ENCODE measurements at regions not wholly inside any gene's neighbourhood (a gene's known extent, or its start where the extent isn't known, plus 50 kb on each side); places are given as distances from the start of the nearest gene placed in this dataset.

DNA sequence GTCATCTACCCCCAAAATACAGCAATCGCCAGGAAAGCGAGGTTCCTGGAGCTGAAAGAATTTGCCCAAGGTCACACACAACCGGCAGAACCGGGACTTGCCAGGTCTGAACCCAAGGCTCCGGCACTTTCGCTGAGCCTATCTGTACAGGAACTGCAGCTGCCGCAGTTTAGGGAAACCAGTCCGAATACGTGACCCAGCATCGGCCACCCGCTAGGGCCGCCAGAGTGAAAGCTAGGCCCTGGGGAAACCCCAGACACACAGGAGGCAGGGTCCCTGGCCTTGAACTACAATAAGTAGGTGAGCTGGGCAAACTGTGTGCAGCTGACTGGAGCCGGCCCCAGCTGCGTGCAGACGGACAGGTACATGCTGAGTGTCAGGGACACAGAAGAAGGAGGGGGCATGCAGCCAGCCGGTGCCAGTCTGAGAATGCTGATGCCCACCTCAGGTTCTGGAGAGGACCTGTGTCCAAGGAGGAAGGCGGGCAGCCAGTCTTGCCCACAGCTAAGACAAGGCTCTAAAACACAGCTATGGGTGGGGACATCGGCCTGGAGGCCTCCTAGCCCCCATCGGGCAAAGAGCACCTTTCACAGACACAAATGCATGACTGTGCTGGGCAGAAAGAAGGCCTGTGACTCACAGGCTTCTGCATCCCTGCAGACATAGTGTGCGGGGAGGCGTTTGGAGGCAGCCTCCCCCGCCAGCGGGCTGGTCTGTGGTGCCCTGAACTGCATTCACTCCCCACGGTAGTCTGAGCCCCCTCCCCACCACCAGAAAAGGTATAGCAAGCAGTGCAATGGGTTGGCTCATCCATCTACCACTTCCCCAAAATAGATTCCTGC is 107.4 kb upstream of the ID2 start:
- DNase-seq, result no peak

DNA sequence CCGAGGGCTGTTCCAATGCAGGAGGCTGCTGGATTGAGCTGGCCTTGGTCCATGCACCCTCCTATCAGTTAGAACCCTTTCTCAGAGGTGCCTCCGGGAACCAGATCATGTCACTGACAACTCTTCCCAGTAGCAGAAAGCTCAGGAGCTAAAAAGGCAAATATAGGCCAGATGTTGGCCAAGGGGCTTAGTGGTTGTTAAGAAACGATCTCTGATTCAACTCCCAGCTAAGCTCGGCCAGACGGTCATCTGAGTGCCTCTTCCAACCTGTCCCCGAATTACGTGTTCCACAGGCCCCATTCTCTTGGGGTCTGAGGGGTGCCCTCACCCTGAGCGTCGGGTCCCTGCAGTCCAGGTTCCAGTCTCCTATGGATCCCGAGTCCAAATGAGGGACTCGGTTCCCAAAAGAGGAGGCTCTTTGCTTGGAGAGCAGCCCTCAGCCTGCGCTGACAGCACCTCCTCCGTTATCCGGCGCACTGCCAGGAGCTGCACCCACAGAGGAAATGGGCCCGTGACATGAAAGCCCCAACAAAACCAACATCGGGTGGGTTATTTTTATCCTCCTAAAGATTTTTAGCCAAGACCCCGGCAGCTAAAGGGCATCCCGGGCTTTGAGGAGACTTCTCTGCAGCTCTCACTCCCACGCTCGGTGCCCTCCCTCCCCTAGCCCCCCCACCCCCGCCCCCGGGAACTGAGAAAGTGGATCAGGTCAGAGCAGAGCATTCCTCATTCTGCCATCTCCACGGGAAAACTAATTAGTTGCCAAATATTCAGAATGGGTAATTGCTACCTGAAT is 106.6 kb upstream of the ID2 start:
- DNase-seq, result no peak

DNA sequence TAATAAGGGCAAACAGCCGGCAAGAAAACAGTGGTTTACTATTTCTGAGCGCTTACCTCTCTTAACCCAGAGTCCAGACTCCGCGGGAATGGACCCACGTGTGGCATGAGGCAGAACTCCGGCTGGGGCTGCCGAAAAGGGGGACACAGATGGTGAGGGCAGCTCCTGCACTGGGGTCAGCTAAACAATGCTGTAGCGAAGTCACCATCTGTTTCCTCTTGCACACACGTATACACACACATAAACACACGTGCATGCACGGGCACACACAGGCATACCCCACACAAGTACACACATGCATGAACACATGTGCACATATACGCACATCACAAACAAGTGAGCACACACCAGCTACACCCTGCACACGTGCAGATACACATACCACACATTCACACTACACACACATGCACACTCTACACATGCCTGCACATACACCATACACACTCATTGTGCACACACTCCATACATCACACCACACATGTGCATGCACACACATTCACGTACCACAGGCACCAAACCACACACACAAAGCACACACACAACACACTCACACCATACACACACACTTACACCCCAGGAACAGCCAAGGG is 105.9 kb upstream of the ID2 start:
- no peak for DNase-seq

DNA sequence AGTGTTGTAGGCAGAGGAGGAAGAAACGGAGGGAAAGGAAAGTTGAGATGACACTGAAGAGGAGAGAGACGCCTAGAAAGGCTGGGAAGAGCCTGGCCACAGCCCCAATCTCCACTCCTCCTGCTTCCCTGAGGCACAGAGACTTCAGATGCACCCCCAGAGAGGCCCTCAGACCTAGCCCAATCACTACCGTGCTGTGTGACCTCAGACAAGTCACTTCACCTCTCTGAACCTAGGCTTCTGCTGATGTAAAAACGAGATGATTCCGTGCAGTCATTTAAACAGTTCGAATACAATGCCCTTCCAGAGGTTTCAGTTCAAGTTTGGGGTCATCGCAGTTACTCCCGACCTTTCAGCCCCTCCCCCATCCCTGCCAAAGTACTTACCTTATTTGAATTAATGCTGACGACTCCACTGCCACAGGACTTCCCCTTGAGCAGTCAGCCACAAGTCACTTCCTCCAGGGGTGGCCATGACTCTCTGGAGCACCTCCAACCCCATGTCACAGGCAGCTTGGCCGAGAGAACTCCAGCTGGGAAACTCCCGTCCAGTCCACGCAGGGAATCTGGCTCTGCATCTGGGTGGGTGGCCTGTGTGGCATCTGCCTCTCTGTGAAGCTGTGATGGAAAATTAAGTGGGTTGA is 105.2 kb upstream of the ID2 start:
- no peak for DNase-seq

DNA sequence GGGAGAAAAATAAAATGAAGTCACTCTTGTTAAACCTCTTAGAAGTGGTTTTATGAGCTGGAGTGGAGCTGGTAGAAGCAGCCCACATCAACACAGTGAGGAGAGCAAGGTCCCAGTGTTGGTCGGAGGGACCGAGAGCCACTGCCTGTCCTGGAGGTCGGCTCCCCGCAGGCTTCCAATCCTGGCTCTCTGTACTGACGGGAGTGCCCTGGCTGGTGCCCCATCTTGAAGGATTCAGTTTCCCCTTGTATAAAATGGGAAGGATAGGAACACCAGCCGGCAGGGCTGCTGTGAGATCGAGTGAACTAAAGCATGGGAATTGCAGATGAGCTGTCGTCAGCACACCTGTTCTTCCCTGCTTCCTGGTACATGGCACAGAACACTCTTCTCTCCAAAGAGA is 104.3 kb upstream of the ID2 start:
- no peak for DNase-seq

DNA sequence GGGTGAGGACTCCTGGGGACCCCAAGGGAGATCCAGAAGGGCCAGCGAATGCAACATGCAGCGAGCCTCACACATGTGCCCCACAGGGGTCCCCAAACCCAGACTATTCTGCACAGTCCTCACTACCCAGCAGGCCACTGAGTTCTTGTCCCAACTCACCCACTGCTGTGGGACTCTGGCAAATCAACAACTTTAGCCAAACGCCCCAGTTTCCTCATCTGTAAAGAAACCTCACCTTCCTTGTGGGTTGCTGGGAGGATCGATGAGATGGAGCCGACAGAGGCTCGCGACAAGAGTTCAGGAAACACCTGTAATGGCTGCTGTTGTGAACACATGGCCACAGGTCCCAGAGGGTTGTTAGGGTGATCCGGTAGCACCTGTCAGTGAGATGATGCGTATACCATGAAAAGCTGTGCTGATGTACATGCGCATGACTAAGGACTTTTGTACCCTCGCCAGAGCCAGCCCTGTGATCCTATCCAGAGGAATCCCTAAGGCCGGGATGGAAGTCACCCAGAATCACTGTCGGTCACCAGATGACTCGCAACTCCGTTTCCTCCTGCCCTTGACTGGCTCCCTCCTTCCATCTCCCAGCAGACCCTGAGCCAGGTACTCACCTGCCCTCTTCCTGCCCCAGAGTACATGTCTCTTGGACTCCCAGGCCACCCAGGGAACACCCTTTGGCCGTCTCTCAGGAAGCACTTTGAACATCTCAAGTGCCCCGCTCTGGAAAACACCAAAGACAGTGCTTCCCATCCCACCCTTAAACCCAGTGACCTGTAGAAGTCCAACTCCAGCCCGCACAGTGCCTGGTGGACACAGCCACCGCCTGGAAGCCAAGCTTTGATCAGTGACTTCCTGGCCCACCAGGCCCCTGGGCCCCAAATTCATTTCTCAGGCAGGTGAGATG is 103.3 kb upstream of the ID2 start:
- DNase-seq, result no peak

DNA sequence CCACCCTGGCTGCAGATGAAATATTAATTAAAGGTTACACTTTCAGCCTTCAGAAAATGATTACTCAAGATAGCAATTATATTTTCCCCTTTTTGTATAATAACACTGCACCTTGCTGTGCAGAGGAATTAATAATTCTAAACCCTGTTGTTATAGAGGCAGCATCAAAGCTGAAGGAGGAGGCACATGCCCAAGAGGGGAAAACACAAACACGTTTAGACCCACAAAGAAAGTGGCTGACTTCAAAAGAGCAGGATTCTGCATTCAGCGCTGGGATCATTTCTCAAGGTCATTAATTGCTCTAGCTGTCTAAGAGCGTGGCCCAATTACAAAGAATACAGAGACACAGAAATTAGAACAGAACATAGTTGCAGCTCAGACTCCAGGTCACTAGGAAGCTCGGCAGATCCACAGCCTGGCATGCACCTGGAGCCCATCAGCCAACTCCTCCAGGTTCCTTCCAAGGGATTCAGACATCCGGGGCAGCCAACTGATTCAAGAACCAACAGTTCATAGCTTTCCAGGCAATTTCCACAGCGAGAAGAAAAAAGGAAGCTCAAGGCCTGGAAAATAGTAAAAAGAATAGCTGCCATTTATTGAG is 102.3 kb upstream of the ID2 start:
- DNase-seq, result no peak

DNA sequence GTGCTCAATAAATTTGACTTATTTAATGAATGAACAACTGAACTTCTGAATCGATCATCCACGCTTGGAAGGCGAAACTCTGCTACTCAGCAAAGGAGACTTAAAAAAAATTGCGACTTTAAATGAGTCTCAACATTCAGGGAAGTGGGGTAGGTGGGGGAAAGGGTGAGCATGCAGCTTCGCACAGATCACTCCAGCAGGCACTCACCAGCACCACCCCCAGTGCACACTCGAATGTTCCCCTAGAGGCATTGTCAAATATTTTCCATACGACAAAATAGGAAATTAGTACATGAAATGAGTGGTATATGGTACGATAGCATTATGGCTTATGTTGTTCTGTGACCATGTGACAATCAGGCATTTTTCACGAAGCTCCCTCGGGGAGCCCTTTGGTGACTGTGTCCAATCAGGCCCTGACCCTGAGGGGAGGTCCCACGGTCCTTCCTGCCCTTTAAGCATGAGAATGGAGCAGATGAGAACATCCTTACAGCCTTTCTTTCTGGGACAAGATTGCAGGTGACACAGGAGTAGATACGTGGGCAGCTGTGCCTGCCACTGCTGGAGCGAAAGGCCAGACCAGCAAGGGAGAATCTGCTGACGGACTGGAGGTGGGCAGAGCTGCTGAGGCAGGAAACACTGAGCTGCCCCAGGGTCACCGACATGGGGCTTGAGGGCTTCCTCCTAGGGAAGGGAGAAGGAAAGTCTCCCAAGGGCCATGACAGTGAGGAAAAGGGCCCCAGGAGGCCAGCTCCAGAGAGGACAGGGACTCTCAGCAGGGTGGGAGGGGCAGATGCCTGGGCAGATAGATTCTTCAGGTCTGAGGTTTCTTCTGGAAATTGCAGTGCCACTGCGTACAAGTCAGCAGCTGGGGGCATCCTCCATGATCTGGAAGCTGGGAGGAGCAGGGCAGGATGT is 101.3 kb upstream of the ID2 start:
- no peak for DNase-seq

DNA sequence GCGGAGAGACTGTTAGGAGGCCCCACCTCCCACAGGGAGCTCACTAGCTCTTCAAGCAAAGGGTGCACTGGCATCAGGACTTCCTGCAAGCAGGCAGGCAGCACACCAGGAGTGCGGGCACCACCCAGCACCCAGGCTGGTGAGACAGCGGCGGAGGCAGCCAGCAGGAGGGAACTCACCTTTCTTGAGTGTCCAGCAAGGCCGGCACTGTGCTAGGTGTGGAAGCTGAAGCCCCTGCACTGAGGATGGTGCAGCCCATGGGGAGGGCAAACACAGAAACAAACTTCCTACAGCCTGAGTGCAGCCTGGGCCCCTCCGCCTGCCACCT is 100.7 kb upstream of the ID2 start:
- no peak for DNase-seq

DNA sequence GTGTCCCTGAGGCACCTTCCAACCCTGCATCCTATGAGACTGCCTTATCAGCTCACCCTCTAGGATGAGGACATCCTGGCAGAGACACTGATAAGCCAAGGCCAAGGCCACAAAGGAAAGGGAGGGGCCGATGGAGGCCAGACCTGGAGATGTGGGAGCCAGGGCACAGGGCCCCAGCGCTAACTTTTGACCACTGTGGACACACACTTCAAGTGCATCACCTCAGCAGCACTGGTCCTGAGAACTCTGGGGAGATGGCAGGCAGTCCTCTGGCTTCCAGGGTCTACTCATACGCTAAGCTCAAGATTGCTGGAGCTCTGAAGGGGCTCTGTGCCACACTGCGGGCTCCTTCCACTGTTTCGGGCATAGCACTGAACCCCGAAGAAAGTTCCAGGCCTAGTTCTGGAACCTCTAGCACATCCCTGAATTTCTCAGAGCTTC is 100.2 kb upstream of the ID2 start:
- no peak for DNase-seq

DNA sequence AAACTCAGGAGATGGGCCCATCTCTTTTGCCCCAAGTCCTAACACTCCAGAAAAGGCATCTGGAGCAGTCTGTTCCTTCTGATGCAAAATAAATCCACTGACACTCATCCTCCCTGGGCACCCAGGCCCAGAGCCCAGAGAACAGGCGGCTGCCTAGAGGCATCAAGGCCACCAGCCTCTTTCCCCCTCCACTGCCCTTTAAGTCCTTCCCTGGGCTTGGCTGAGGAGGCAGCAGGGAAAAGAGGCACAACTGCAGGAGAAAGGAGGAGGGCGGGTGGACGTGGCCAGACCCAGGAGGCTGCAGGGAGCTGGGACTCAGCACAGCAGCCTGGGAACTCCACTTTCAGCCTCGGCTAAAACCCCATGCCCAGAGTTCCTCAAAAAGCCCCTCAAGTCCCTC is 99.7 kb upstream of the ID2 start:
- DNase-seq, result no peak

DNA sequence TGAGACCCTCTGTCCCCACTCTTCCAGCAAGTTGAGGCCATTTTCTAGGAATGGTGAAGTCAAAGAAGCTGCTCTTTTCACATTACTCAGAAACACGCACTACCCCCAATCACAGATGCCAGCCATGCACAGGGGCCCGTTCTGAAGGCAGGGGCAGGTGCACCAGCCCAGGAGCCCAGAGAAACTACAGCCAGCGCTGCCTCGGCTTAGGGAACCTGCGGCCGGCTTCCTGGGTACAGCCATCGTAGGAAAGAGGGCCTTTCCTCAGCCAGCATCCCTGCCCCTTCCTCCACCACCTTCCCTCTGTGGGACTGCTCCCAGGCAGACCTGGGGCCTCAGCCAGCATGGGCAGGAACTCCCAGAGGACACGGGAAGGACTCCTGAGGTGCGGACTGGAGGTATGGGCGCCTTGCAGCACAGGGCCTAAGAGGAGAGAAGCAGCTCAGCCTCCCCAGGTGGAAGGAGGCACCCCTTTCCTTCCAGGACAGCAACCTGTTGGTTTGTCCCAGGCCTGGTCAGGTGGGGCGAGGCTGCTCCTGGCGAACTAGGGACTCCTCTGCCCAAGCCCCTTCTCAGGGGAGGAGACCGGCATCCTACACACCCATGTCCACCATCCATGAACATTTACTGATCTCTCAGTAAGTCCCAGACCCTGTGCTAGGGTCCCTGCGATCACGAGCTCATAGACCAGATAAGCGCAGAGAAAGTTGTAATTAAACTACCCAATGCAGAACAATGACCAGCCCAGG is 99.0 kb upstream of the ID2 start:
- DNase-seq, result no peak

DNA sequence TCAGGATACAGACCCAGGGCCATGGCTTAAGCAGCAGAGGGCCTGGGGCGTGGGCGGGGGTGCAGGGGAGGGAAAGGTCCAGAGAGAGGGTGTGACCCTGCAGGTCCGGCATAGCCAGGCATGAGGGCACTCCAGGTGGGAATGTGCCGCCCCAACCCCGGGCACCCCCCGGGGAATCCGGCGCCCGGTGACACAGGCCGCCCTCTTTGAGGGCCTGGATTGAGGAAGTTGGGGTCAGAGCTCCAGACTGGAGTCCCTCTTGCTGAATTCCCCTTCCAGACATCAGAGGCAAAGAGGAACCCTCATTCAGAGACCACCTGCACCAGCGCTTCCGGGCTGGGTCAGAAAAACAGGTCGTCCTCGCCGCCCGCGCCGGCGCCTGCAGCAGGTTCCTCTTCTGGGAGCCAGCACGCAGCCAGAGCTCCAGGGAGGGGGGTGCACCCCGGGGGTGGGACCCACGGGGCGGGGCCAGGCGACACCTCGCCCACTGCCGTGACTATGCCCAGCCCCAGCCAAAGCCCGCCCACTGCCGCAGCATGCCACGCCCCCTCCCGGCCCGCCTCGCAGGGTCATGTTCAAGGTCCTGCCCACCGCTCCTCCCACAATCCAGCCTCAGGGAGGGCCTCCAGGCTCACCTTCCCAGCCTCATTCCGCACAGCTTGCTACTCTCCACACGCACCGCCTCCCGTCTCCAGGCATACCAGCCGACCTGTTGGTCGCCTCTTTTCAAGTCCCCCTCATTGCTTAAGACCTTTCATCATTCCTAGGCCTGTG is 98.3 kb upstream of the ID2 start:
- DNase-seq, result peak; percentile 80

DNA sequence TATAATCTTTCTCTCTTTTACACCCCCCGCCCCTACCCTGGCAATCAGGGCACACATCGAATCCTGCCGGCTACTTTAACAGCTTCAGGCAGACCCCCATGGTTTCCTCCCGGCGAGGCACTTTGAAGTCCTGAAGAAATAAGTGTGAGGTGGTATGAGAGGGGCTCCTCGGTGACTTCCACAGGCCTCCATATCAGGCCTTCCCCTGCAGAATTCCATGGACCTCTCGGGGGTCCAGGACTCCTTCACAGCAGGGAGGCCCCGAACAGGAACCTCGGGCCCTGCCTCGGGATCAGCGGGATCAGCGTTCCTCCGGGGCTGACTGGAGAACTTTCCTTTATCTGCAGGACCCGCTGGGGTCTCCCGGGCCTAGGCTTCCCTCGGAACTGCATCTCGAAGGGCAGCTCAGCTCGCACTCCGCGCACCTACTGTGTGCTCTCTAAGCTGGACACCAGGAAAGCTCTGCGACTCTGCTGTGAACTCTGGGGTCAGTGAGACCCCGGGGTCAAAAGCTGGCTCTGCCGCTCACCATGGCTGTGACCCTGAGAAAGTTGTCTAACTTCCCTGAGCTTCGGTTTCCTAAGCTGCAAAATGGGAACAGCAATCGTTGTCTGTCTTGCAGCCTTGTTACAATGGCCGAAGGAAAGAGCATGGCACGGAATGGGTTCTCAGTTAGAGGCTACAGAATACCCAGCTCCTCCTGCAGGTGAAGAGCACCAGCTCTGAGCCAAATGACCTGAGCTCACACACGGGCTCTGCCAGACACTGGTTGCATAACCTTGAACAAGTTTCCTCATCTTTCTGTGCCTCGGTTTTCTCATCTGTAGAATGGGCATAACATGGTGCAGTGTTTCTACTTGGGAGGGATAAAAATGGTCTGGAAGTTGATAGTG is 97.4 kb upstream of the ID2 start:
- DNase-seq, result no peak

DNA sequence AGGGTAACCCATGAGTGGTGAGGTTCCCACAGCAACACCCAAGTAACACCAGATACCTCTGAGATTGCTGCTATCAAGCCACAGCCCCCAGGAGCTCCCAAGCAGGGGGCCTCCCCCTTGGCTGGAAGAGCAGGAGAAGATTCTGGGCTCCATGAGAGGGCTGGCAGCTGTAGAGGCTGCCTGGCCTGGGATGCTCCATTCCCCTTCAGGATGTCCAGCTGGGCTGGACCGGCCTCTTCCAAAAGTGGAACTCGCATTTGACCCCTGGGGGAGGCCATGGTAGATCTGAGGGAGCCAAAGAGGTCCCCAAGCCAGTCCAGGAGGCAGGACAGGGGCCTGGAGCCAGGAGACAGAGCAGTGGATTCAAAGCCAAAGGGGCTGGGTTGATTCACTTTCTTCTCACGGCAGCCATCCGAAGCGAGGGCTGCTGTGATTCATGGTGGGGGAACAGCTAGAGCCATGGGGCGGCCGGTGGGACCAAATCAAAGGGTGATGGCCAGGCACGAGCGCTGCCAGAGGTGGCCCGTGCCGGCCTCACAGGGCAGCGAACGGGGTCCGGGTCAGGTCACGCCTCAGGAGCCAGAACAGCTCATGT is 95.3 kb upstream of the ID2 start:
- DNase-seq, result no peak

DNA sequence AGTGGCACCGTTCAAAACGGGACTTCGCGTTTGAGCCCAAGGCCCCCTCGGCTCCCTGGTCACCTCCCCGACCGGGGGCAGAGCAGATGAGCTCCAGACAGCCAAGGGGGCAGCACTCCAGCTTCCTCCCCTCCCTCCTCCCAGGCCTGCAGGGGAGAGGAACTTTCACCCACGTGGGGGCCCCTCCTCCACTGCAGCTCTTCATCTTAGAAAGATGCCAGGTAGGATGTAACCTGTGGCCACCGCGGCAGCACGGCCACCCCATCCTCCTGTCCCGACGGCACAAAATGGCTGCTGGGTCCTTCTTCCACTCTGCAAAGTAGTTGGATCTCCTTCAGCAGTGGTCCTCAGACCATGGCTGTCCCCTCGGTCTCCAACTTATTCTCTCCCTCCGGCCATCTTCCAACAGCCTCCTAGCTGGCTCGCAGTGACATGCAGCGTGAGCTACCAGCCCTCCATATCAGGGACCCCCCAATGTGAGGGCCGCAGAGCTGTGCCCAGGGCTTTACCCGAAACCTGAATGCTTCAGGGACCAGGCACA is 94.5 kb upstream of the ID2 start:
- no peak for DNase-seq
